Dermis blood vessel endothelial cell (primary cell): ENCODE measurements at regions not wholly inside any gene's neighbourhood (a gene's known extent, or its start where the extent isn't known, plus 50 kb on each side); places are given as distances from the start of the nearest gene placed in this dataset.
A peak's percentile ranks its signal among the peaks of the same experiment; 100 is the strongest.

ENCODE experiments used
- DNase-seq: peaks from one replicate; pipeline ENCODE4 v3.0.0; 2010

DNA sequence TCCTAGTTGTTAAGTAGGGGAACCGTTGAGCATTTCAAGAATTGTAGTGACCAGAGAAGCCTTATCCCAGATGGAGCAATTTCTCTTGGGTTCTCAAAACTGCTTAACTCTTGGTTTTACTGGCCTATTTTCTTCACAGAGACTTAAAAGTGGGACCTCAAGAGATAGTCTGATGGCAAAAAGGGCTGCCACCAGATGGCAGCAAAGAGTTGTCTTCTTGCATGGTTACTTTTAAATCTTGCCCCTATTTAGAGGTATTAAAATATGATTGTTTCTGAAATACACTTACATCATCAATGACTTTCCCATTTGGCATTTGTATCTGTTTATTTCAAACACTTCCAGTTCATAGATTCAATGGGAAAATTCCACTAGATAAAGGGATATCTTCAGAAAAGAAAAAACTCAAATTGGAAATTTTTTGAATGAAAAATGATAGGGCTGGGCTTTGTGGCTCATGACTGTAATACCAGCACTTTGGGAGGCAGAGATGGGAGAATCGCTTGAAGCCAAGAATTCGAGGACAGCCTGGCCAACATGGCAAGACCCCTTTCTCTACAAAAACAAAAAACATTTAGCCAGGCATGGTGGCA lies 69.9 kb upstream of the CNTN1 start:
- peak; percentile 41 for DNase-seq

DNA sequence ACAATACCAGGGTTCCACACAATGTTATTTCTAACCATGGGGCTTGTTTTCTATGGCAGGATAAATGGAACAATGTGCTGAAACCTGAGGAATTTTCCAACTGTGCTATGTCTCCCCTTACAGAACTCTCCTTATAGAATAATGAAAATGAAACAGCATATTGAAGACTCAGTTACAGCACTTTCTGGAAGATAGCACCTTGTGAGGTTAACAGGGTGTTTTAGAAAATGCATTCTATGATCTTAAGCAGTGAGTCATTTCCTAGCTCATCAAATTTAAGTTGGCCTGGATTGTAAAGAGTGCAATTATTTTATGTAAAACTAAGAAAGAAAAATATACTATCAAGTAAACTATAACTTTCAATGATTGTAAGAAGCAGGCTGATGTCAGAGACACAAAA lies 60.1 kb upstream of the CNTN1 start:
- no peak for DNase-seq

DNA sequence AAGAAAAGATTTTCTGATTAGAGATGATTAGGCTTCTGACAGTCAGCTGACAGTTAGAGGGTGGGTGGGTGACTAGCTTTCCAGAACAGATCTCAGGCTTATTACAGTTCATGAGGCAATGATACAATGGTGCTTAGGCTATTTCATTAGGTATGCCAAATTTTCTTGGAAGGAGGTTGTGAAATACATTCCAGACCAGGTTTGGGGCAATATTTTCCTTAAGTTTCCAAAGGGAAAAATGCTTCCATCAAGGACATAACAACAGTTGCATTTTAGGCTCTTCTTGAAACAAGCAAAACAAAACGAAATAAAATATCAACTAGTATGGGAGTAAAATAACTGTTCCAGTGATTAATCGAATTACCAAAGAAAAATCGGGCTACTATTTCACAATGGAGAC lies 59.3 kb upstream of the CNTN1 start:
- DNase-seq, result no peak

DNA sequence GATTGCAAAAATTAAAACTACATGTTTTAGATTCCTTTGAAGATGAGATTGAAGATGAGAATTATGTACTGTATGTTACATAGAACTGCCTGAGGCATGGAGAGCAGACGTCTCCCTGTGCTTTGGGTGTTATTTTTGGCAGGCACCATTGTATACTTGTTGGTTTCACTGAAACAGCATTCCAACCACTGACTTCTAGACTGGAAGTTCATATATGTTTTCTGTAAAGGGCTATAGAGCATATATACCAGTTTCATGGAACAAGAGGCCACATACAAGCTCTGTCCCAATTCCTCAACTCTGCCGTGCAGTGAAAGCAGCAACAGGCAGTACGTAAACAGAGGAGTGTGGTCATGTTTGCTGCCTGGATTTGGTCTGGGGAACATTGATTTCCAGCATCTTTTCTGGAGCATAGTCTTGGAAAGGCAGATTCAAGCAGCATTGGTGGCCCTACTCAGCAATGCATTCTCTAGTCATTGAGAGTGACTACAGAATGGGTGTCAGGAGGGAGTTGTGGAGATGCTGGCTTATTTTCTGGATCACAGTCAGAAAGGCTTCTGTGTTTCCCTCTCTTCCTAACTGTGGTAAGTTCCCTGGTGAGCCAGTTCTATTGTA lies 57.6 kb upstream of the CNTN1 start:
- DNase-seq, result no peak

DNA sequence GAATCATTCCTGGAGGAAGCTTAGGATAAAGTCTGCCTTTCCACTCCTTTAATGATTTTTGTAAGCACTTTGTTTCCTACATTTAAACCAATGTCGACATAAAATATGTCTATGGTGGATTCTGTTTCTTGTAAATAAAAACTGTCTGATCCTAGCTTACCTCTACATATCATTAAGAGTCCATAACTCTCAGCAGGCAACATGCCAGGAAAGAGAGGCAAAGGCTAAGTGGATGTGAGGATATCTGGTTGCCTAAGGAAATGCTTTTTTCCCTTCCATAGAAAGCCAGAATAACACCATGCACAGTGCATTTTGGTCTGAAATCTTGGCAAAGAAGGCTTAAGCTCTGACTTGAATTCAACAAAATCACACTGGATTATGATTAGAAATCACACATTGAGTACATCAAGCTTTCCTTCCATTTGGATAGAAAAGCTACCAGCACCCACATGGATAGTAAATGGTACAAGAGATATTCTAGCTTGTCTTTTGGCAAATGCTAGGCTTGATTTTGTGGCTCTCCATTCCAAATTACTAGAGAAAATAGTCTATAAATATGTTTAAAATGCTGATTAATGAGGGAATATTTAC lies 57.0 kb upstream of the CNTN1 start:
- DNase-seq, result no peak
